HG02943 (cell line): ENCODE measurements at regions not wholly inside any gene's neighbourhood (a gene's known extent, or its start where the extent isn't known, plus 50 kb on each side); places are given as distances from the start of the nearest gene placed in this dataset.

Experiments
- ATAC-seq: cut with Tn5 transposase; IDR thresholded peaks from one replicate; pipeline ENCODE4 v1.9.1; 2021; ENCODE audit warnings: mild to moderate bottlenecking, low read depth, moderate library complexity; ENCODE audit not compliant: unreplicated experiment

GRCh38 chr16:85394456-85395206, 218.5 kb upstream of the GSE1 start:
- ATAC-seq = no peak

GRCh38 chr16:85395207-85395912, 217.8 kb upstream of the GSE1 start:
- no peak for ATAC-seq

- no peak for ATAC-seq
Observed at GRCh38 chr16:85395913-85396878, 216.9 kb upstream of the GSE1 start.

GRCh38 chr16:85396879-85397871, 215.9 kb upstream of the GSE1 start:
- no peak for ATAC-seq

GRCh38 chr16:85398050-85398451, 215.1 kb upstream of the GSE1 start:
- ATAC-seq = no peak

GRCh38 chr16:85398688-85399582, 214.2 kb upstream of the GSE1 start:
- ATAC-seq = no peak

- no peak for ATAC-seq
Observed at GRCh38 chr16:85399583-85400284, 213.4 kb upstream of the GSE1 start.

GRCh38 chr16:85400305-85401205, 212.6 kb upstream of the GSE1 start:
- no peak for ATAC-seq

GRCh38 chr16:85401370-85401916, 211.7 kb upstream of the GSE1 start:
- no peak for ATAC-seq

GRCh38 chr16:85401917-85402766, 211.0 kb upstream of the GSE1 start:
- no peak for ATAC-seq

GRCh38 chr16:85402910-85403692, 210.0 kb upstream of the GSE1 start:
- no peak for ATAC-seq

GRCh38 chr16:85403693-85404092, 209.4 kb upstream of the GSE1 start:
- no peak for ATAC-seq

- ATAC-seq = no peak
Observed at GRCh38 chr16:85412911-85413520, 200.1 kb upstream of the GSE1 start.

GRCh38 chr16:85413691-85414663, 199.1 kb upstream of the GSE1 start:
- ATAC-seq = no peak
